Right lobe of liver (tissue), 4 donors: ENCODE measurements at regions not wholly inside any gene's neighbourhood (a gene's known extent, or its start where the extent isn't known, plus 50 kb on each side); places are given as distances from the start of the nearest gene placed in this dataset.

Experiments
- POLR2A ChIP-seq: fragments of 450-650 bp; IDR thresholded peaks from one replicate; pipeline ENCODE4 v1.6.1; 2017; ENCODE audit warnings: antibody characterized with exemption, mild to moderate bottlenecking
- TF ChIP-seq, protein P1 (sequence below), 4 donors: fragments of 200-600 bp in 3 of 4; fragments of 450-650 bp in 1 of 4; IDR thresholded peaks; one replicate each; pipeline versions ENCODE4 v1.5.1 to v1.8.0; 2016 to 2022; ENCODE audit warnings: antibody characterized with exemption in 4 of 4, mild to moderate bottlenecking in 2 of 4
- donor health status: DM: no; HTN: no; CAD: no.
- donor health status: DM: no; HTN: no; CAD: no.
- donor health status: DM: no; HTN: yes; CAD: no.

DNA sequence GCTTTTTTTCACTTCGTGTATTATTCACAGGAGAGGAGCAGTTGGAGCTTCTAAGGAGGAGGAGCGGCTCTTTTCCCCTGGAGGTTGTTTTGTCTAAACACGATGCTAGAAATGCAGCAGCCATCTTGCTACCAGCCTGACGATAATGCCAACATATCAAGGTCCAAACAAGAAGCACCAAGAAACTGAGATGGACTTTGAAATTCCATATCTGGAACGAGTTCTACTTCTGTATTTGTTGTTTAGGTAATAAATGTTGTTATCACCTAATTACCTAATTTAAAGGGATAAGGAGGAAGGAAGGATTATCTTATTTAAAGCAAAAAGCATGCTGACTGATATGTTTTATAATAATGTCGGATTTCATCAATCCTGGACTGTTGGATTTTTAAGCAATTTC lies 174.4 kb upstream of the TMPO start:
- TF ChIP-seq, protein P1, sequence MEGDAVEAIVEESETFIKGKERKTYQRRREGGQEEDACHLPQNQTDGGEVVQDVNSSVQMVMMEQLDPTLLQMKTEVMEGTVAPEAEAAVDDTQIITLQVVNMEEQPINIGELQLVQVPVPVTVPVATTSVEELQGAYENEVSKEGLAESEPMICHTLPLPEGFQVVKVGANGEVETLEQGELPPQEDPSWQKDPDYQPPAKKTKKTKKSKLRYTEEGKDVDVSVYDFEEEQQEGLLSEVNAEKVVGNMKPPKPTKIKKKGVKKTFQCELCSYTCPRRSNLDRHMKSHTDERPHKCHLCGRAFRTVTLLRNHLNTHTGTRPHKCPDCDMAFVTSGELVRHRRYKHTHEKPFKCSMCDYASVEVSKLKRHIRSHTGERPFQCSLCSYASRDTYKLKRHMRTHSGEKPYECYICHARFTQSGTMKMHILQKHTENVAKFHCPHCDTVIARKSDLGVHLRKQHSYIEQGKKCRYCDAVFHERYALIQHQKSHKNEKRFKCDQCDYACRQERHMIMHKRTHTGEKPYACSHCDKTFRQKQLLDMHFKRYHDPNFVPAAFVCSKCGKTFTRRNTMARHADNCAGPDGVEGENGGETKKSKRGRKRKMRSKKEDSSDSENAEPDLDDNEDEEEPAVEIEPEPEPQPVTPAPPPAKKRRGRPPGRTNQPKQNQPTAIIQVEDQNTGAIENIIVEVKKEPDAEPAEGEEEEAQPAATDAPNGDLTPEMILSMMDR (IDR thresholded peaks at IDR 0.05): no peak
- TF ChIP-seq POLR2A: no peak
